ENCODE measurements at regions not wholly inside any gene's neighbourhood (a gene's known extent, or its start where the extent isn't known, plus 50 kb on each side); places are given as distances from the start of the nearest gene placed in this dataset.

DNA sequence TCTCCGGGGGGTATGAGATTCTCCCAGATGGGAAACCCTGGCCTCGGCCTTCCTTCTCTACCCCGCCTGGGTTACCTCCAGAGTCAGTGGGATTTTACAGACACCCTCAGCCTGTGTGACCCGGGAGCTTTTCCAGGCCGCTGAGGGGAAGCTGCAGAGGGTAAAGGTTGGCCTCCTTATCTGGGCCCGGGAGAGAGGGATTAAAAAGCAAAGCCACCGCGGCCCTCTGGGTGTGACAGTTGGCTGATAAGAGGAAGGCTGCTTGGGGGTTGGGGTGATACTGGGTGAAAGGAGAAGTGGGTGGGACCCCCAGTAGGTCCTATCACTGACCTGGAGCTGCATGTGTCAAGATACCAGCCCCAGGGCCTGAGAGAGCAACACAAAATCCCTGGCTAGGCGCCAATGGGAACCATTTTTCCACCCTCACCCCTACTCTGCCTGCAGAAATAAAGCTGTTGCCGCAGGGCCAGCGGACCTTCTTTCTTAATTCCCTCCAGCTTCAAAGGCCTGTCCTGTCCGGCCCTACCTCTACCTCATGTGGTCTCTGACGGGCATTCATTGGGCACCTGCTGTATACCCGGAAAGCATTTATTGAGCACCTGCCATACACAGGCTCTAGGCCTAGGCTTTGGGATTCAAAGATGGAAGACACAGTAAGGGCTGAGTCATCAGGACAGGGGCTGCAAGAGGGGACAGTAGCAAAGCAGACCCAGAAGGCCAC lies 77.6 kb upstream of the GSE1 start (continued):
- TF ChIP-seq, protein P1, sequence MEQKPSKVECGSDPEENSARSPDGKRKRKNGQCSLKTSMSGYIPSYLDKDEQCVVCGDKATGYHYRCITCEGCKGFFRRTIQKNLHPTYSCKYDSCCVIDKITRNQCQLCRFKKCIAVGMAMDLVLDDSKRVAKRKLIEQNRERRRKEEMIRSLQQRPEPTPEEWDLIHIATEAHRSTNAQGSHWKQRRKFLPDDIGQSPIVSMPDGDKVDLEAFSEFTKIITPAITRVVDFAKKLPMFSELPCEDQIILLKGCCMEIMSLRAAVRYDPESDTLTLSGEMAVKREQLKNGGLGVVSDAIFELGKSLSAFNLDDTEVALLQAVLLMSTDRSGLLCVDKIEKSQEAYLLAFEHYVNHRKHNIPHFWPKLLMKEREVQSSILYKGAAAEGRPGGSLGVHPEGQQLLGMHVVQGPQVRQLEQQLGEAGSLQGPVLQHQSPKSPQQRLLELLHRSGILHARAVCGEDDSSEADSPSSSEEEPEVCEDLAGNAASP (CRISPR knock-in tag; IDR thresholded peaks at IDR 0.05; ENCODE audit: borderline replicate concordance): peak; percentile 97; the same call in 1 of the 2 replicates
- TF ChIP-seq GTF2F1 (IDR thresholded peaks at IDR 0.05; ENCODE audit: low read length): no peak
- no peak for TF ChIP-seq NONO (IDR thresholded peaks at IDR 0.05)
- TF ChIP-seq NONO (CRISPR knock-in tag; conservative IDR thresholded peaks at IDR 0.05): peak; percentile 96
- TF ChIP-seq, protein P2, sequence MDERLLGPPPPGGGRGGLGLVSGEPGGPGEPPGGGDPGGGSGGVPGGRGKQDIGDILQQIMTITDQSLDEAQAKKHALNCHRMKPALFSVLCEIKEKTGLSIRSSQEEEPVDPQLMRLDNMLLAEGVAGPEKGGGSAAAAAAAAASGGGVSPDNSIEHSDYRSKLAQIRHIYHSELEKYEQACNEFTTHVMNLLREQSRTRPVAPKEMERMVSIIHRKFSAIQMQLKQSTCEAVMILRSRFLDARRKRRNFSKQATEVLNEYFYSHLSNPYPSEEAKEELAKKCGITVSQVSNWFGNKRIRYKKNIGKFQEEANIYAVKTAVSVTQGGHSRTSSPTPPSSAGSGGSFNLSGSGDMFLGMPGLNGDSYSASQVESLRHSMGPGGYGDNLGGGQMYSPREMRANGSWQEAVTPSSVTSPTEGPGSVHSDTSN (CRISPR knock-in tag; IDR thresholded peaks at IDR 0.05): no peak
- TF ChIP-seq, protein P3, sequence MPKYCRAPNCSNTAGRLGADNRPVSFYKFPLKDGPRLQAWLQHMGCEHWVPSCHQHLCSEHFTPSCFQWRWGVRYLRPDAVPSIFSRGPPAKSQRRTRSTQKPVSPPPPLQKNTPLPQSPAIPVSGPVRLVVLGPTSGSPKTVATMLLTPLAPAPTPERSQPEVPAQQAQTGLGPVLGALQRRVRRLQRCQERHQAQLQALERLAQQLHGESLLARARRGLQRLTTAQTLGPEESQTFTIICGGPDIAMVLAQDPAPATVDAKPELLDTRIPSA (CRISPR knock-in tag; IDR thresholded peaks at IDR 0.05; ENCODE audit: borderline replicate concordance): no peak; the same call in 1 of the 2 replicates
- no peak for TF ChIP-seq ZKSCAN5 (CRISPR knock-in tag; IDR thresholded peaks at IDR 0.05)
- TF ChIP-seq ZNF703 (CRISPR knock-in tag; IDR thresholded peaks at IDR 0.05; ENCODE audit: borderline replicate concordance): peak; percentile 96
- TF ChIP-seq, protein P4, sequence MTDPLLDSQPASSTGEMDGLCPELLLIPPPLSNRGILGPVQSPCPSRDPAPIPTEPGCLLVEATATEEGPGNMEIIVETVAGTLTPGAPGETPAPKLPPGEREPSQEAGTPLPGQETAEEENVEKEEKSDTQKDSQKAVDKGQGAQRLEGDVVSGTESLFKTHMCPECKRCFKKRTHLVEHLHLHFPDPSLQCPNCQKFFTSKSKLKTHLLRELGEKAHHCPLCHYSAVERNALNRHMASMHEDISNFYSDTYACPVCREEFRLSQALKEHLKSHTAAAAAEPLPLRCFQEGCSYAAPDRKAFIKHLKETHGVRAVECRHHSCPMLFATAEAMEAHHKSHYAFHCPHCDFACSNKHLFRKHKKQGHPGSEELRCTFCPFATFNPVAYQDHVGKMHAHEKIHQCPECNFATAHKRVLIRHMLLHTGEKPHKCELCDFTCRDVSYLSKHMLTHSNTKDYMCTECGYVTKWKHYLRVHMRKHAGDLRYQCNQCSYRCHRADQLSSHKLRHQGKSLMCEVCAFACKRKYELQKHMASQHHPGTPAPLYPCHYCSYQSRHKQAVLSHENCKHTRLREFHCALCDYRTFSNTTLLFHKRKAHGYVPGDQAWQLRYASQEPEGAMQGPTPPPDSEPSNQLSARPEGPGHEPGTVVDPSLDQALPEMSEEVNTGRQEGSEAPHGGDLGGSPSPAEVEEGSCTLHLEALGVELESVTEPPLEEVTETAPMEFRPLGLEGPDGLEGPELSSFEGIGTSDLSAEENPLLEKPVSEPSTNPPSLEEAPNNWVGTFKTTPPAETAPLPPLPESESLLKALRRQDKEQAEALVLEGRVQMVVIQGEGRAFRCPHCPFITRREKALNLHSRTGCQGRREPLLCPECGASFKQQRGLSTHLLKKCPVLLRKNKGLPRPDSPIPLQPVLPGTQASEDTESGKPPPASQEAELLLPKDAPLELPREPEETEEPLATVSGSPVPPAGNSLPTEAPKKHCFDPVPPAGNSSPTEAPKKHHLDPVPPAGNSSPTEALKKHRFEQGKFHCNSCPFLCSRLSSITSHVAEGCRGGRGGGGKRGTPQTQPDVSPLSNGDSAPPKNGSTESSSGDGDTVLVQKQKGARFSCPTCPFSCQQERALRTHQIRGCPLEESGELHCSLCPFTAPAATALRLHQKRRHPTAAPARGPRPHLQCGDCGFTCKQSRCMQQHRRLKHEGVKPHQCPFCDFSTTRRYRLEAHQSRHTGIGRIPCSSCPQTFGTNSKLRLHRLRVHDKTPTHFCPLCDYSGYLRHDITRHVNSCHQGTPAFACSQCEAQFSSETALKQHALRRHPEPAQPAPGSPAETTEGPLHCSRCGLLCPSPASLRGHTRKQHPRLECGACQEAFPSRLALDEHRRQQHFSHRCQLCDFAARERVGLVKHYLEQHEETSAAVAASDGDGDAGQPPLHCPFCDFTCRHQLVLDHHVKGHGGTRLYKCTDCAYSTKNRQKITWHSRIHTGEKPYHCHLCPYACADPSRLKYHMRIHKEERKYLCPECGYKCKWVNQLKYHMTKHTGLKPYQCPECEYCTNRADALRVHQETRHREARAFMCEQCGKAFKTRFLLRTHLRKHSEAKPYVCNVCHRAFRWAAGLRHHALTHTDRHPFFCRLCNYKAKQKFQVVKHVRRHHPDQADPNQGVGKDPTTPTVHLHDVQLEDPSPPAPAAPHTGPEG (CRISPR knock-in tag; IDR thresholded peaks at IDR 0.05): no peak; the same call in 1 of the 2 replicates
- TF ChIP-seq, protein P5, sequence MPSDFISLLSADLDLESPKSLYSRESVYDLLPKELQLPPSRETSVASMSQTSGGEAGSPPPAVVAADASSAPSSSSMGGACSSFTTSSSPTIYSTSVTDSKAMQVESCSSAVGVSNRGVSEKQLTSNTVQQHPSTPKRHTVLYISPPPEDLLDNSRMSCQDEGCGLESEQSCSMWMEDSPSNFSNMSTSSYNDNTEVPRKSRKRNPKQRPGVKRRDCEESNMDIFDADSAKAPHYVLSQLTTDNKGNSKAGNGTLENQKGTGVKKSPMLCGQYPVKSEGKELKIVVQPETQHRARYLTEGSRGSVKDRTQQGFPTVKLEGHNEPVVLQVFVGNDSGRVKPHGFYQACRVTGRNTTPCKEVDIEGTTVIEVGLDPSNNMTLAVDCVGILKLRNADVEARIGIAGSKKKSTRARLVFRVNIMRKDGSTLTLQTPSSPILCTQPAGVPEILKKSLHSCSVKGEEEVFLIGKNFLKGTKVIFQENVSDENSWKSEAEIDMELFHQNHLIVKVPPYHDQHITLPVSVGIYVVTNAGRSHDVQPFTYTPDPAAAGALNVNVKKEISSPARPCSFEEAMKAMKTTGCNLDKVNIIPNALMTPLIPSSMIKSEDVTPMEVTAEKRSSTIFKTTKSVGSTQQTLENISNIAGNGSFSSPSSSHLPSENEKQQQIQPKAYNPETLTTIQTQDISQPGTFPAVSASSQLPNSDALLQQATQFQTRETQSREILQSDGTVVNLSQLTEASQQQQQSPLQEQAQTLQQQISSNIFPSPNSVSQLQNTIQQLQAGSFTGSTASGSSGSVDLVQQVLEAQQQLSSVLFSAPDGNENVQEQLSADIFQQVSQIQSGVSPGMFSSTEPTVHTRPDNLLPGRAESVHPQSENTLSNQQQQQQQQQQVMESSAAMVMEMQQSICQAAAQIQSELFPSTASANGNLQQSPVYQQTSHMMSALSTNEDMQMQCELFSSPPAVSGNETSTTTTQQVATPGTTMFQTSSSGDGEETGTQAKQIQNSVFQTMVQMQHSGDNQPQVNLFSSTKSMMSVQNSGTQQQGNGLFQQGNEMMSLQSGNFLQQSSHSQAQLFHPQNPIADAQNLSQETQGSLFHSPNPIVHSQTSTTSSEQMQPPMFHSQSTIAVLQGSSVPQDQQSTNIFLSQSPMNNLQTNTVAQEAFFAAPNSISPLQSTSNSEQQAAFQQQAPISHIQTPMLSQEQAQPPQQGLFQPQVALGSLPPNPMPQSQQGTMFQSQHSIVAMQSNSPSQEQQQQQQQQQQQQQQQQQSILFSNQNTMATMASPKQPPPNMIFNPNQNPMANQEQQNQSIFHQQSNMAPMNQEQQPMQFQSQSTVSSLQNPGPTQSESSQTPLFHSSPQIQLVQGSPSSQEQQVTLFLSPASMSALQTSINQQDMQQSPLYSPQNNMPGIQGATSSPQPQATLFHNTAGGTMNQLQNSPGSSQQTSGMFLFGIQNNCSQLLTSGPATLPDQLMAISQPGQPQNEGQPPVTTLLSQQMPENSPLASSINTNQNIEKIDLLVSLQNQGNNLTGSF (CRISPR knock-in tag; IDR thresholded peaks at IDR 0.05): no peak
- peak; percentile 97 for TF ChIP-seq NCOR1 (IDR thresholded peaks at IDR 0.05; ENCODE audit: borderline replicate concordance, low read length)
- TF ChIP-seq IKZF4 (CRISPR knock-in tag; IDR thresholded peaks at IDR 0.05; ENCODE audit: borderline replicate concordance, low read depth, not compliant biosample characterization): no peak
- TF ChIP-seq ZNF460 (CRISPR knock-in tag; IDR thresholded peaks at IDR 0.05; ENCODE audit: borderline replicate concordance): peak; percentile 45; the same call in 1 of the 2 replicates
- TF ChIP-seq ZSCAN22 (CRISPR knock-in tag; IDR thresholded peaks at IDR 0.05): peak; percentile 47; the same call in 1 of the 2 replicates
